GM19193 (cell line): ENCODE measurements at regions not wholly inside any gene's neighbourhood (a gene's known extent, or its start where the extent isn't known, plus 50 kb on each side); places are given as distances from the start of the nearest gene placed in this dataset.

Experiments
- POLR2A ChIP-seq: IDR thresholded peaks from 4 replicates; pipeline ENCODE4 v1.6.1; 2011; ENCODE audit not compliant: insufficient read depth, insufficient read length; ENCODE audit errors: extremely low read depth

- TF ChIP-seq POLR2A = no peak
Observed at GRCh38 chr22:48868554-48868953, 959.1 kb downstream of the BRD1 start.

GRCh38 chr22:48867891-48868290 is 959.8 kb downstream of the BRD1 start:
- TF ChIP-seq POLR2A = no peak

- no peak for TF ChIP-seq POLR2A
Observed at GRCh38 chr22:48866906-48867681, 960.6 kb downstream of the BRD1 start.

- TF ChIP-seq POLR2A = no peak
Observed at GRCh38 chr22:48864748-48865147, 962.9 kb downstream of the BRD1 start.

- TF ChIP-seq POLR2A = no peak
Observed at GRCh38 chr22:48863965-48864528, 963.6 kb downstream of the BRD1 start.

GRCh38 chr22:48860557-48860956 is 967.1 kb downstream of the BRD1 start:
- TF ChIP-seq POLR2A = no peak

GRCh38 chr22:48858856-48859255 is 968.8 kb downstream of the BRD1 start:
- no peak for TF ChIP-seq POLR2A

GRCh38 chr22:48858121-48858520 is 969.6 kb downstream of the BRD1 start:
- TF ChIP-seq POLR2A = no peak

GRCh38 chr22:48857202-48857805 is 970.4 kb downstream of the BRD1 start:
- TF ChIP-seq POLR2A = no peak

- TF ChIP-seq POLR2A = no peak
Observed at GRCh38 chr22:48856308-48856615, 971.4 kb downstream of the BRD1 start.

- TF ChIP-seq POLR2A = no peak
Observed at GRCh38 chr22:48855593-48856307, 971.9 kb downstream of the BRD1 start.

GRCh38 chr22:48855013-48855412 is 972.7 kb downstream of the BRD1 start:
- no peak for TF ChIP-seq POLR2A

GRCh38 chr22:48853627-48854240 is 973.9 kb downstream of the BRD1 start:
- TF ChIP-seq POLR2A = no peak

- TF ChIP-seq POLR2A = no peak
Observed at GRCh38 chr22:48851933-48852549, 975.6 kb downstream of the BRD1 start.
